ENCODE measurements at regions not wholly inside any gene's neighbourhood (a gene's known extent, or its start where the extent isn't known, plus 50 kb on each side); places are given as distances from the start of the nearest gene placed in this dataset.

DNA sequence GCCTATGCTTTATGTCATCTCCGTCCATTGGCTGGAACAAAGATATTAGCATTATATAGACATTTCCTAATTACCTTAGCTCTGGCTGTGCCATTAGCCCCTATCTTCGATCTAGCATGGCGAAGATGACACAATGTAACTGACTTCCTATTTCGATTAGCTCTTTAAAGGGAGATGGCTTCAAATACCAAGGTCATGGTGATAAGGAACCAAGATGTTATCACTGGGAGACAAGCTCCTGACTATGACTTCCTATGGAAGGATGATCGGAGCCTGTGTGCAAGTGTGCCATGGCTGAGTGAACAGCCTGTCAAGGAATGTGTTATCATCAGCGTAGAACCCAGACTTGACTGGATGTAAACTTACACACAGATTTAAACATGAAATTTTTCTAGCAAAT, 602.1 kb downstream of the PSAT1 start:
- no peak for DNase-seq
- no peaks in the 10 kb centered on the region for H3K36me3 ChIP-seq
- intact Hi-C loops (cut with DNase I) = no loop called here
- no peak for TF ChIP-seq EP300 (IDR thresholded peaks at IDR 0.05)
- TF ChIP-seq, protein P1, sequence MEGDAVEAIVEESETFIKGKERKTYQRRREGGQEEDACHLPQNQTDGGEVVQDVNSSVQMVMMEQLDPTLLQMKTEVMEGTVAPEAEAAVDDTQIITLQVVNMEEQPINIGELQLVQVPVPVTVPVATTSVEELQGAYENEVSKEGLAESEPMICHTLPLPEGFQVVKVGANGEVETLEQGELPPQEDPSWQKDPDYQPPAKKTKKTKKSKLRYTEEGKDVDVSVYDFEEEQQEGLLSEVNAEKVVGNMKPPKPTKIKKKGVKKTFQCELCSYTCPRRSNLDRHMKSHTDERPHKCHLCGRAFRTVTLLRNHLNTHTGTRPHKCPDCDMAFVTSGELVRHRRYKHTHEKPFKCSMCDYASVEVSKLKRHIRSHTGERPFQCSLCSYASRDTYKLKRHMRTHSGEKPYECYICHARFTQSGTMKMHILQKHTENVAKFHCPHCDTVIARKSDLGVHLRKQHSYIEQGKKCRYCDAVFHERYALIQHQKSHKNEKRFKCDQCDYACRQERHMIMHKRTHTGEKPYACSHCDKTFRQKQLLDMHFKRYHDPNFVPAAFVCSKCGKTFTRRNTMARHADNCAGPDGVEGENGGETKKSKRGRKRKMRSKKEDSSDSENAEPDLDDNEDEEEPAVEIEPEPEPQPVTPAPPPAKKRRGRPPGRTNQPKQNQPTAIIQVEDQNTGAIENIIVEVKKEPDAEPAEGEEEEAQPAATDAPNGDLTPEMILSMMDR (IDR thresholded peaks at IDR 0.05) = no peak
- TF ChIP-seq POLR2A (IDR thresholded peaks at IDR 0.05) = no peak
- TF ChIP-seq POLR2AphosphoS5 (IDR thresholded peaks at IDR 0.05) = no peak
- no peaks in the 10 kb centered on the region for H3K9me3 ChIP-seq
- H3K27ac ChIP-seq = no peak overlapping the region
- 83 to 92% methylated on average over 6 of the region's 6 CpGs for WGBS, 2 donors
- no peak overlapping the region for H3K4me3 ChIP-seq
- H3K27me3 ChIP-seq = no peaks in the 10 kb centered on the region
- H3K4me1 ChIP-seq = no peaks in the 10 kb centered on the region

DNA sequence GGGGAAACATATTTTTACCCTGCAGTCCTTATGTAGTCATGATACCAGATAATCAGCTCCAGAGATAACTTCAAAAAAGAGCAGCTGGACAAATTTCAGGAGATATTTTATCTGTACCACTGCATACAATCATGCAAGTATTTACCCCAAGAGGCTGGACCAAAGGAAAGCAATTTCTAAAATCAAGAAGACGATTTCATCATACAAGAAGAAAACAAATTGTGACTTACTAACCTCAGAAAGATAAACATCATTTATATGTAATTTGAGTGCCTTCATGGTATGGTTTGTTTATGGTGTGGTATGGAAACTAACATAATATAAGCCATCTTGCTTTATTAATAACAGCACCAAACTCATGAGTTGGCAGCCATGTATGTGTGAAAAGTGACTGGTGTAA, 603.6 kb downstream of the PSAT1 start:
- DNase-seq = no peak
- Histone ChIP-seq H3K27ac (no peak overlapping the region), H3K9me3 (no peaks in the 10 kb centered on the region), H3K27me3 (no peaks in the 10 kb centered on the region), H3K4me3 (no peak overlapping the region), H3K4me1 (no peaks in the 10 kb centered on the region), H3K36me3 (no peaks in the 10 kb centered on the region)
- WGBS, 2 donors = 71 to 80% methylated on average over 1 of the region's 1 CpG
- TF ChIP-seq EP300 (IDR thresholded peaks at IDR 0.05) (no peak), POLR2AphosphoS5 (IDR thresholded peaks at IDR 0.05) (no peak), POLR2A (IDR thresholded peaks at IDR 0.05) (no peak)
- TF ChIP-seq, protein P1 (IDR thresholded peaks at IDR 0.05) = no peak
- intact Hi-C loops (cut with DNase I) = no loop called here

DNA sequence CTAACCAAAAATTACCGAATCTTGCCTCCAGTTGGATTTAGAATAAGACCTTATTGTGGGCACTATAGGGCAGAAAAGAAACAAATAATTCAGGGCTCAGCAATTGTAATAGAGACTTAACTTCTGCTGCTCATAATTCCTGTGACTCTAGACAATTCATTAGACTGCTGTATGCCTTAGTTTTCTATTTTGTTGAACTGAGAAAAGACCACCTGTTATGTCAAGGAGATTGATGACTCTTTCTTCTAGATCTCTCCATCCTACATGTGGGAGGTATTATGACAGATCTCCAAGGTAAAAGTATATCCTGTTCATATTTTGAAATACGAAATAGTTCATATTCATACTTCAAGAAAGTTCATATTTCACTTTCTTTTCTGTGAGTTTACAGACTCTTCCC, 605.1 kb downstream of the PSAT1 start:
- no peaks in the 10 kb centered on the region for H3K27me3 ChIP-seq
- H3K27ac ChIP-seq = no peak overlapping the region
- no peaks in the 10 kb centered on the region for H3K4me1 ChIP-seq
- no peak overlapping the region for H3K4me3 ChIP-seq
- no peaks in the 10 kb centered on the region for H3K9me3 ChIP-seq
- no peak for DNase-seq
- intact Hi-C loops (cut with DNase I) = no loop called here
- no peaks in the 10 kb centered on the region for H3K36me3 ChIP-seq
- TF ChIP-seq EP300 (IDR thresholded peaks at IDR 0.05) (no peak), POLR2AphosphoS5 (IDR thresholded peaks at IDR 0.05) (no peak), POLR2A (IDR thresholded peaks at IDR 0.05) (no peak)
- TF ChIP-seq, protein P1 (IDR thresholded peaks at IDR 0.05) = no peak
- 77 to 85% methylated on average over 2 of the region's 2 CpGs for WGBS, 2 donors

GRCh38 chr9:78903581-78903980, 606.7 kb downstream of the PSAT1 start:
- H3K27me3 ChIP-seq = no peaks in the 10 kb centered on the region
- no peaks in the 10 kb centered on the region for H3K4me1 ChIP-seq
- no peaks in the 10 kb centered on the region for H3K9me3 ChIP-seq
- no peak overlapping the region for H3K4me3 ChIP-seq
- no peak for DNase-seq
- no peak overlapping the region for H3K27ac ChIP-seq
- intact Hi-C loops (cut with DNase I) = no loop called here
- TF ChIP-seq EP300 (IDR thresholded peaks at IDR 0.05) (no peak), POLR2A (IDR thresholded peaks at IDR 0.05) (no peak), POLR2AphosphoS5 (IDR thresholded peaks at IDR 0.05) (no peak)
- TF ChIP-seq, protein P1 (IDR thresholded peaks at IDR 0.05) = no peak
- H3K36me3 ChIP-seq = no peaks in the 10 kb centered on the region

GRCh38 chr9:78904686-78905085, 607.8 kb downstream of the PSAT1 start:
- H3K4me1 ChIP-seq = no peaks in the 10 kb centered on the region
- H3K4me3 ChIP-seq = no peak overlapping the region
- no peak overlapping the region for H3K27ac ChIP-seq
- H3K9me3 ChIP-seq = peaks cover 0 to 4% (median 0%) of the 10 kb centered on the region in 4 donors
- intact Hi-C loops (cut with DNase I) = no loop called here
- DNase-seq = no peak
- H3K27me3 ChIP-seq = no peaks in the 10 kb centered on the region
- no peaks in the 10 kb centered on the region for H3K36me3 ChIP-seq
- TF ChIP-seq POLR2A (IDR thresholded peaks at IDR 0.05) (no peak), EP300 (IDR thresholded peaks at IDR 0.05) (no peak), POLR2AphosphoS5 (IDR thresholded peaks at IDR 0.05) (no peak)
- TF ChIP-seq, protein P1 (IDR thresholded peaks at IDR 0.05) = no peak
